ENCODE measurements at regions not wholly inside any gene's neighbourhood (a gene's known extent, or its start where the extent isn't known, plus 50 kb on each side); places are given as distances from the start of the nearest gene placed in this dataset.

- TF ChIP-seq CTCF (IDR thresholded peaks at IDR 0.05) (peak in 2 of 6 experiments; percentile 12 to 26), POLR2A (IDR thresholded peaks at IDR 0.05) (no peak)
Observed at GRCh38 chr12:21065845-21066244, 65.1 kb upstream of the SLCO1B1 start.
